Skin of body (tissue), 1 donor: ENCODE measurements at regions not wholly inside any gene's neighbourhood (a gene's known extent, or its start where the extent isn't known, plus 50 kb on each side); places are given as distances from the start of the nearest gene placed in this dataset.
"Not testable (repeated sequence)": the region's sequence is repeated elsewhere in the genome, so short reads cannot be mapped to it uniquely, and the experiment has no call there.

Source experiments
- DNase-seq: peaks from one replicate; lab custom pipeline; 2025; lab: John Stamatoyannopoulos, UW

DNA sequence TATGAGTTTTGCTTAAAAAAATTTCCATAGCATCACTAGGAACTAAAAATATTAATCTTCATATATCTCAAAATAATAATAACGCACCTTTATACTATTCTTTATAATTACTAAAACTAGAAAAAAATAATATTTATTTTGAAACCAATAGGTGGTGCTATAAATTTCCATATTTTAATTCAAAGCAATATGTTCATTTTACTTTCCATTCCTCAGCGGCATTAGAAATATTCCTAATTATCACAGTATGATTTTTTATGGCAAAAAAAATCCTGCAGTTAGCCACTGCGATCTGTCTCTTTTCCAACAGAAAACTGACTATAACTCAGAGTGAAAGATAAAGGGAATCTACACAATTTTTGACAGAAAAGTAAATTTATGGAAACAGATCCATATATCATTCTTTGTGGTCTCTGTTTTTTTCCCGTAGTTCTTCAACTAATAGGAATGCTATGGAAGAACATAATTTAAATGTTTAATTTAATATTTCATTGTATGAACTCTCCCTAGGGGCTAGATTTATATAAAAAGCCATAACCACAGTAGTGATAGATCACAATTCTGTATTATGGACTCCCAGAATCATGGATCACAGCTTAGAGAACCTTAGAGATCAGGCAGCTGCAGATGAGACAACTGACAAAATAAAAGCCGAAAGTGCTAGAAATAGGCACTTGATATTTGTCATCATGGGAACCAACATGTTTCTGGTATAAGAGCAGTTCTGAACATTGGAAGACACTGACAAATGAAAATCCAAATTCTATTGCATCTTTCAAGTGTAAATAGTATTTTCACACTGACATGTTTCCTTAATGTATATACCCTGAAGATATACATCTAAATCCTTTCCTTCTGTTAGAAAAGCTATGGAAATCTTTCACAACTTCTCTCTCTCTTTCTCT, 167.7 kb upstream of the MPDZ start:
- DNase-seq = peak; percentile 71

- DNase-seq = no peak
Observed at GRCh38 chr9:13446286-13446937, 166.9 kb upstream of the MPDZ start.

- DNase-seq = no peak
Observed at GRCh38 chr9:13445103-13445500, 165.6 kb upstream of the MPDZ start.

GRCh38 chr9:13444245-13445102, 165.0 kb upstream of the MPDZ start:
- DNase-seq = peak; percentile 45

- peak; percentile 50 for DNase-seq
Observed at GRCh38 chr9:13443346-13444244, 164.1 kb upstream of the MPDZ start.

GRCh38 chr9:13439685-13440476, 160.4 kb upstream of the MPDZ start:
- peak; percentile 73 for DNase-seq

DNA sequence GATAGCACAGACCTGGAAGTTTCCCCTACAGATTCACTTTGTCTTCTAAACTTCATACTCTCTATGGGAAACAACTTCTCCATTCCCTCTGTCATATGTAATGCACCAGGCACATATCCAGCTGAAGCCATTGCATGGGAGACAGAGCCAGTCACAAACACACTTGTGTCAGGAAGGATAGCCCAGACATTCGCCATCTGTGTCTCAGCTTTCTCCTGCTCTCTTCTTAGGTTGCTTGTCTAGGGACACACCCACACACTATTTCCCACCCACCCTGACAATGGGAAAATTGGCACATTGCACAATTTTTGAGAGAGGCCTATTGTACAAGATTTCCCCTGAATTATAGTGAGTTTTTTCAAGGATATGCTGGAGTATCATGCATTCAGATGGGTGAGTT, 158.4 kb upstream of the MPDZ start:
- DNase-seq = peak; percentile 96

GRCh38 chr9:13436591-13436990, 157.1 kb upstream of the MPDZ start:
- DNase-seq = no peak

GRCh38 chr9:13433453-13433852, 154.0 kb upstream of the MPDZ start:
- not testable (repeated sequence) for DNase-seq

GRCh38 chr9:13432904-13433303, 153.4 kb upstream of the MPDZ start:
- DNase-seq = no peak

DNA sequence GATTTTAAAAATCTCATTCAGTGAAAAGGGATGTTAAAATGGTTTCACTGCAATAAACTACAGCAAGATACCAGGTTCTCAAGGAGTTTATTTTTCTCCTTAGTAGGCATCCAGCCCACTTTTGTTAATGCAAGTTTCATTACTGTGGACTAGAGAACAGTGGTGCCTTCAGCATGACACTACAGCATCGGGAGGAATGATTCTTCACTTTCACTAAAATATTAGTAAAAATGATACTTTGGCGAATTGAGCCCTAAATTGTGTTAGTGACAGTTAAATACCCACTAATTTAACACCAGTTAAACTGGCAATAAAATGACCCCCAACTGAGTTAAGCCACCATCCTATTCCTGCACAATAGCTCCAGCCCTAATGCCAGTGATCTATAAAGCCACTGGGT, 152.2 kb upstream of the MPDZ start:
- no peak for DNase-seq

DNA sequence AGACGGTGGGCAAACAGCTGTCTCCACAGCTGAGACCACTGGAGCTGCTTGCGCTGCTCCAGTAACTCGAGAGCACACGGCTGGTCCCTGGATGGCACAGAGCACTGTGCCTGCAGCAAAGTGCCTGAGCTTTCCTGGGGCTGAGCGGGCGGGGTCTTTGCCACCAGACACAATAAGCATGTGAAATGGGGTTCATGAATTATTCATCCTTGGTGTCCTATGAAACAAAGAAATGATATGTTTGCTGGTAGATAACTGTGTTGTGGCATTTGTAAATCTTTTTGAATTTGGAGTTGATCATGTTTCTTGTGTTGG, 151.7 kb upstream of the MPDZ start:
- no peak for DNase-seq

GRCh38 chr9:13430368-13431221, 151.1 kb upstream of the MPDZ start:
- DNase-seq = no peak

DNA sequence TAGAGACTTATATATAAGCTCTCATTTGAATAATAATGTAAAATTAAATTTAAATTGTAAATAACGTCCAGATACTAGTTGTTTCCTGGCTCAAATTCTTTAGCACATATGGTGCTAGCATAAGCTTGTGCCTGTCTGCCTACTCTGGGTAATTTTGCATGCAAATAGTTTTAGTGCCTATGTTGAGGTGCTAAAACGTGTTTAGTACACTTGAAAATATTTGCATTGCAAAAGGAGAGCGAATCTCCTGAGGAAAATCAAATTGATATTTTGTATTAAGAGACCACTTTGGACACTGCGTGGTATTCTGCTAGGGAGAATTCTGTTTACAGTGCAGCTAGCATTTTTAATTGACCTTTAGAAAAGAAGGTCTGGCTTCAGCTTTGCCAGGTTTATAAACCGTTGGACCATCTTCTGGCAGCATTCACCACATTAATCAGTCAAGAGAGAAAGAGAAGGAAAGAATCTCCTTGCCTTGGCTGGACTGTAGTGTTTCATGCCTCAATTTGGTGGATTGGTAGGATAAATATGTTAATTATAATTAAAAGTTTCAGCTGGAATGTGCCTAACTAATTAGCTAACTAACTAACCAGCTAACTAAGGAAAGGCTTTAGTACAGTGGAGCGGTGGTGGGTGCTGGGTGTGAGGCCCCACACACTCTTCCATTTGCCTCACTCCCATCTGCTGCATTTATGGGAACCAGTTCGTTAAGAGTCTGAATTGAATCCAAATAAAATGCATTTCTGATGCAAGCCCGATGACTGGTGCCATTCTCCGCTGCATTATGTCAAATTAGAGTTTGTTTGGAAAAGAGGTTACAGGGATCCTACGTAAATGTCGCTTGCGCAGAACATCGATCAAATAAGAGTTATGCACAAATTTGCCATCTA, 150.1 kb upstream of the MPDZ start:
- DNase-seq = no peak

GRCh38 chr9:13428766-13429165, 149.3 kb upstream of the MPDZ start:
- no peak for DNase-seq

GRCh38 chr9:13427587-13427986, 148.1 kb upstream of the MPDZ start:
- peak; percentile 83 for DNase-seq

GRCh38 chr9:13426606-13427005, 147.1 kb upstream of the MPDZ start:
- DNase-seq = no peak

DNA sequence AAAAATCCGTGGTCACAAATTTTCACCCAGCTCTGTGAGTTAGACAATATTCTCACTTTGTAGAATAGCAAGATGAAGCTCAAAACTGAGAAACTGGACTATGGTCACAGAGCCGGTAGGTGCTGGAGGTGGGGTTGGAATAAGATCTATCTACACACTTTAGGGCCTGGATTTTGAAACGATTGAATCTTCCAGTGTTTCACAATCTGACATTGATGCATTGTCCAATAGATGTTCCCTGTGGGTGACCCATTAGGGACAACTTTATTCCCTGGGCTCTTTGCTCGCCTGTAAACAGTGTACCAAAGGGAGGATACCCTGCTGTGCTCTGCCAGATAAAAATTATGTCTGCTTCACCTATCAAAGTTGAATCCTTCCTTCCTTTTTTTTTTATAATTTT, 145.4 kb upstream of the MPDZ start:
- DNase-seq = no peak
